ENCODE measurements at regions not wholly inside any gene's neighbourhood (a gene's known extent, or its start where the extent isn't known, plus 50 kb on each side); places are given as distances from the start of the nearest gene placed in this dataset.

DNA sequence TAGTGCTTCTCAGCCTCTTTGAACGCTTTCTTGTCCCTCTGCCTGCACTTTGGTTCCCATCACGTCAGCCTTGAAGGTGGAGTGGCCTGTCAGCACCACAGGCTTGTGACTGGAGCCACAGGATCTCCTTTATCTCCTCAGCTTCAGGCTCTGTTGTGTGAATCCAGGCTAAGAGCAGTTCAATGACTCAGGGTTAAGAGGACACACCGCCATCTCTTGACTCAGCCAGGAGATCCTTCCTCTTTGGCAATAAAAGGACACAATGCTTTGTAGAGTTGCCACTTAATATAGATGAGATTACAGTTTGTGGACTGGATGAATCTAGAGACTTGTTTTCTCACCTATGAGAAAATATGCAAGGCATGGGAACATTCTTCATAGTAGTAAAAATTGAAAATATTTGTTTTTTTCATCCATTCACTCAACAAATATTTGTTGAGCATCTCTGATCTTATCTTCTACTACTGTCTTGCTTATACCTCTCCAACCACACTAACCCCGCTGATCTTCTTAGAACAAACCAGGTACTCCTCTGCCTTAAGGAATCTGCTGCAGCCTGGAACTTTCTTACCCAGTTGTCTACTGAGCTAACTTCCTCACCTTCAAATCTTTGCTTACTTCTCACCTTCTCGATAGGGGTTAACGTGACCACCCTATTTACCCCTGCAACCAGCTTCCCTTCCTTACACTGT lies 62.3 kb downstream of the UCHL1 start:
- DNase-seq (ENCODE audit: low read depth in 4 of 4, low spot score in 3 of 4), result no peak

DNA sequence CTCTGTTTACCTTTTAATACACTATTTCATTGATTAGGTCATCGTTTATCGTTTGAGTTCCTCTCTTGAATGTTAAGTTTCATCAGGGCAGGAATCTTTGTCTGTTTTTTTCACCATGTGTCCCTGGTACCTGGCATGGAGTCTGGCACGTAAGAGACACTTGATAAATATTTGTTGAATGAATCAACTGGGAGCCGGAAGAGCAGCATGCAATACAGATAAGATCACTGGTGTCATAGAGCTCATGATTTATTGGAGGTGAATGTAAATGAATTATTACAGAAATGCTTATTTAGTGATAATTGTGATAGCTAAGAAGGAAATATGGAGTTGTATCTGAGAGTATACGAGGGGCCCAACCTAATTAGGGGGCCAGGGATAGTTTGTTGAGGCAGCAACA lies 62.8 kb downstream of the UCHL1 start:
- no peak for DNase-seq (ENCODE audit: low read depth in 4 of 4, low spot score in 3 of 4)

DNA sequence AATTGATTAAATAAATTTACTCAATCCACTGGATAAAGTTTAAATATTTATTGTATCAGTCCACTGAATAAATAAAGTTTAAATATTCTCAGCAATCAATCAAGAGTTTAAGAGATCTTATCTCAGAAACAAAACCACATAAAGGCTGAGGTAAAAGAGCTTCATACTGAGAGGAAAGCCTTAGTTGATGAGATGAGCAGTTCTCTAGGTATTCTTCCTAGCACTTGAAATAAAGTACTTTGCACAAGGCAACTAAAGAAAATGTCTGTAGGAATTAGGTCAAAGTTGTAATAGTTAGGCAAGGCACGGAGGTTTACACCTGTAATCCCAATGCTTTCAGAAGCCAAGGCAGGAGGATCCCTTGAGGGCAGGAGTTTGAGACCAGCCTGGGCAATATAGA lies 63.5 kb downstream of the UCHL1 start:
- no peak for DNase-seq (ENCODE audit: low read depth in 4 of 4, low spot score in 3 of 4)

DNA sequence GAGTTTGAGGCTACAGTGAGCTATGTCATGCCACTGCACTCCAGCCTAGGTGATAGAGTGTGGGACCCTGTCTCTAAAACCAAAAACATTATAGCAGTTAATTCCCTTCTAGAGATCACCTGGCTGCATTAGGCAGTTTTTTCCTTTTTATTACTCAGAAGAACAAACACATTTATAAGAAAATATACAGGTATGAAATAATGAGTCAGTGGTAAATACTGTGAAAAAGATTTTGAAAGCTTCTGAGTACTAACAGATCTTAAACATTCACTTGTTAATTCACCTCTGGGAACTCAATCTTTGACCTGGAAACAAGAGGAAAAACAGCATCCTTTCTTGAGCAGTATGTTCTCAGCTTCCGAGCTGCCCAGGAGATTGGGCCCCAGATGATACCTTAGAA lies 64.1 kb downstream of the UCHL1 start:
- DNase-seq (ENCODE audit: low read depth in 4 of 4, low spot score in 3 of 4), result no peak

DNA sequence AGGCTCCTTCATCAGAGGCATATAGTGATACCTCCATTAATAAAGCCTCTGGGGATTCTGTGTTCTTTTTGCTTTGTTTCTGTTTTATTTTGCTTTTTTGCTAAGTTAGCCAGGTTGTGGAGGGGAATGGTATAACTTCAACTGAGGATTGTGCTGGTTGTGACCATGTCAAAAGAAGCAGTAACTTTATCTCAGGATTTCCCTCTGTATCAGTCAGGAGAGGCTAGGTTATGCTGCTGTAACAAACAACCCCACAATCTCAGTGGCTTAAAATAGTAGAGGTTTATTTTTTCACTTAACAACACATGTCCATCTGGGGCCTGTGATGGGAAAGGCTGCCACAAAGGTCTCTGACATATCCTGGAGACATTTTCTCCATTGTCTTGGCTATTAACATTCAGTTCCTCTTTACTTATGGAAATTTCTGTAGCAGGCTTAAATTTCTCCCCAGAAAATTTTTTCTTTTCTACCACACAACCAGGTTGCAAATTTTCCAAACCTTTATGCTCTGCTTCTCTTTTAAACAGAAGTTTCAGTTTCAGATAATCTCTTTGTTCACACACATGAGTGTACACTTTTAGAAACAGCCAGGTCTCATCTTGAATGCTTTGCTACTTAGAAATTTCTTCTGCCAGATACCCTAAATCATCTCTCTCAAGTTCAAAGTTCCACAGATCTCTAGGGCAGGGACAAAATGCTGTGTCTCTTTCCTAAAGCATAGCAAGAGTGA lies 64.7 kb downstream of the UCHL1 start:
- no peak for DNase-seq (ENCODE audit: low read depth in 4 of 4, low spot score in 3 of 4)

DNA sequence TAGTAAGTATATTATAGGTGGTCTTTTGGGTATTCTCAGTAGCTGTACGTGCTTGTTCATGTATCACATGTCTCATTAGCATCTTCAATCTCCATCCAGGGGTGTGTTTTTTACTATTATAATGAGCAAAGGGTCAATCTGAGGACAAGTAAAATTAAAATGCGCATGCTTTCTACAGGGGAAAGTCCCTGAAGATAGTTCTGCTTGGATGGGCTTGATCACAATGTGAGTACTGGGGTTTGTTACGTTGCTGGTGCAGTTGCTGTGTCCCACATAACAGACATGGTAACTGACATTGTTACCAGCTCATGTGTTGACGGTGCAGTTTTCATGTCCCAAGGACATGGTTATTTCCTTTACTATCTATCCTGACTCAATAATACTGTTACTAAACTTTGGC lies 65.9 kb downstream of the UCHL1 start:
- DNase-seq (ENCODE audit: low read depth in 4 of 4, low spot score in 3 of 4), result no peak

DNA sequence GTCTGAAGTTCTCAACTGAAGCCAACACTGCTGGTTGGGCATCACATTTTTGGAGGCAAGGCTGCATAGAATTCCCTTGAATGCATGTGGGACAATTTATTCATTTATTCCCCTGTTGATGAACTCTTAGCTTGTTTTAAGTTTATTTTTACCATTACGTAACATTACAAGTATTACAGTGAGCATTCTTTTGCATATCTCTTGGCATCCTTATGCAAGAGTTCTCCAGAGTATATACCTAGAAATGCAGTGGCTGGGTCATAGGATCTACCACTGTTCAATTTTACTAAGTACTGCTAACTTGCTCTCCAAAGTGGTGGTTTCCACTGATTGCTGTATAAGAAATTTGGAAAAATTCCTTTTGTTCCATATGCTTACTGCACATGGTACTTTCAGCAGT lies 66.5 kb downstream of the UCHL1 start:
- DNase-seq (ENCODE audit: low read depth in 4 of 4, low spot score in 3 of 4), result no peak

DNA sequence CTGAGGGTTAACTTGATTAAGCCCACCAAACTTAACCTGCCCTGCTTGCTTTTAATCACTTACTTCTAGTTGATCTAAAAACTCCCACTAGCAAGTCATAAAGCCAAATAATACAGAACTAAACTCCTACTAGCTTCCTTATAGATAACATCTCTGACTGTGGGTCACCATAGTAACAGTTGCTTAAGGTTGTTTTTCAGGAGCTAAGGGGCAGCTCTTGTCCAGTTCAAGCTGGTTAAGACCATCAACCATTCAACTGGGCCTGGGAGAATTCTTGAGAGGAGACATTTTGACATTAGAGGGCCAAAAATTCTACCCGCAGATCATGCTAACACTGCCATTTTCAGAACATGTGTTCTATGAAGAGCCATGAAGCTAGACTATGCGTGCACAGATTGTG lies 67.0 kb downstream of the UCHL1 start:
- DNase-seq (ENCODE audit: low read depth in 4 of 4, low spot score in 3 of 4), result peak in 1 of 4 donors; percentile 18

DNA sequence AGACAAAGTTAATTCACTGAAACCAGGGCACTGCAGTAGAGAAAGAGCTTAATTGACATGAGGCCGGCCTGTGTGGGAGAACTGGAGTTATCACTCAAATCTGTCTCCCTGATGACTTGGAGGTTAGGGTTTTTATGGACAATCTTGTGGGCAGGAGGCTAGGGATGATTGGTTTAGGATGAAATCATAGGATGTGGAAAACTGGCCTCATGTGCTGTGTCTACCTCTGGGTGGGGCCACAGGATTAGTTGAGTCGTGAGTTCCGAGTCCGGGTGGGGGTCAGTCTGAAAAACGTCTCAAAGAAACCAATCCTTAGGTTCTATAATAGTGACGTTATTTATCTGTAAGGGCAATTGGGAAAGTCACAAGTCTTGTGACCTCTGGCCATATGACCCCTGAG lies 68.1 kb downstream of the UCHL1 start:
- no peak for DNase-seq (ENCODE audit: low read depth in 4 of 4, low spot score in 3 of 4)

DNA sequence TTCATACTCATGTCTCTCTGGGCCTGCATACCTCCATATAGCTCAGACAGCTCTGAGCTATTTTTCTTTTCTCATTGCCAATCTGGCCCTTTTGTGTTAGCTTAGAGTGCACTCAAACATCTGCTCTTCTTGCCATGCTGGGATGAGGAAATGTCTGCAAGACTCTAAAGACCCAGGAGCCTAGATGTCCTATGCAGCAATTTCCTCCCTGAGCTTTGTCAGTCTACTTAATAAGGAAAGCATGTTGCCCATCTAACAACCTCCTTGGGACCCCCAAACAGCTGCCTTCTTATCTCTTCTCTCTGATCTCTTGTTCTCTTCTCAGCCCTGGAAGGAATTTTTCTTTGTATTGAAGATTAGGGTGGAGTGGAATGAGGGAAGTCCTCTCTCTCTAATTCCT lies 69.2 kb downstream of the UCHL1 start:
- no peak for DNase-seq (ENCODE audit: low read depth in 4 of 4, low spot score in 3 of 4)

DNA sequence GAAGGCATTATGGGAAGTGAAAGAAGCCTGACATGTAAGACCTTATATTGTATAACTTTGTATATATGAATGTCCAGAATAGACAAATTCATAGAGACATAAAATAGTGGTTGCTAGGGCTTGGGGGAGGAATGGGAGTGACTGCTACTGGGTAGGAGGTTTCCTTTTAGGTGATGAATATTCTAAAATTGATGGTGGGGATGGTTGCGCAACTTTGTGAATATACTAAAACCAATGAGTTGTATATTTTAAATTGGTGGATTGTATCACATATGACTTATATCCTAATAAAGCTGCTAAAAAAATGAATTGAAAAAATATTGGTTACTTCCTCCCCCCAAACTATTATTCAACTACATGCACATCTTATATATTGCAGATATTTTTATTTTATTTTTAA lies 70.0 kb downstream of the UCHL1 start:
- no peak for DNase-seq (ENCODE audit: low read depth in 4 of 4, low spot score in 3 of 4)

DNA sequence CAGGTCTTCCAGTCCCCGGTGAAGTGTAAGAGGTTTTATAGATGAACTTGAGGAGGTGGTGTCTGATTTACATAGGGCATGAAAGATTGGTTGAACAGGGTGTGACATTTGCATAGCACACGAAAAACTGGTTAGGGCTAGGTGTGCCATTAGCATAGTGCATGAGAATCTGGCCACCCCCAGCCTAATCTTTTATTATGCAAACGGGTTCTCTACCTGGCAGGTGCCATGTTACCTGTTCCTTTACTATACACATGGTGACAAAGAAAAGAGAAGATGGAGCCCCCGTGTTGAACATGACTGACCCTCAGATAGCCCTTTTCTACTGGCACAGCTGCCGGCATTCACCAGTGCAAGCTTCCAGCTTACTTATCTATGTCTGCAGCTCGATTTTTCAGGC lies 71.0 kb downstream of the UCHL1 start:
- DNase-seq (ENCODE audit: low read depth in 4 of 4, low spot score in 3 of 4), result no peak

DNA sequence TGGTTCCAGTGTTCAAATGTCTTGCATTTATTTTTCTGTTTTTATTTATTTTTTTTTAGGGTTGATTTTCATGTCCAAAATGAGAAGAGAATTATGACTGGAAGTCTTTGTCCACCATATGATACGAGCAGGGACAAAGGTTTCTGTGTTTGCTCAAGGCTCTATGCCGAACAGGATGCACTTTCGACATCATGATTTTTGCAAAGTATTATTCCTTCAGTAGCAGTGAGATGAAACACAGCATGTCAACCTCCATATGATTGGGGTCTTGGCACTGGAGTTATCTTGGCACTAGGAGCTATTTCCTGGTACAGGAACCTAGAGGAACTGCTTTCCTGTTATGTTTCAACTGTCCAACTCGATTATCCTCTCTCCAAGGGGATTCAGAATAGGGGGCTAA lies 72.6 kb downstream of the UCHL1 start:
- DNase-seq (ENCODE audit: low read depth in 4 of 4, low spot score in 3 of 4), result no peak

DNA sequence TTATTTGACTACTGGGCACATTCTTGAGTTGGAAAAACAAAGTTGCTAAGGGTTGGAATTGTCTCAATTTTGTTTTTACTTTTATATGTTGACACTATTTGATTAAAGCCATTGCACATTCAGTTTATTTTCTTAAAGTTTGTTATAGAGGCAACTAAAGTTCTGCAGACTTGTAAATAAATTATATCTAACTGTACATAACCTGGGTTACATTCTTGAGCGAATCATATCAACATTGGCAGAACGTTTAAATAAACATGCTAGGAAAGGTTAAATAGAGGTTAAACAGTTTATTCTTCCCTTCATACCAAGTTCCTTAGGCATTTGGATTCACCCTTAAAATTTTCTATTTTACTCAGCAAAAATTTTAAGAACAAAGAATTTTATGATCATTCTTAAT lies 74.5 kb downstream of the UCHL1 start:
- DNase-seq (ENCODE audit: low read depth in 4 of 4, low spot score in 3 of 4), result no peak

DNA sequence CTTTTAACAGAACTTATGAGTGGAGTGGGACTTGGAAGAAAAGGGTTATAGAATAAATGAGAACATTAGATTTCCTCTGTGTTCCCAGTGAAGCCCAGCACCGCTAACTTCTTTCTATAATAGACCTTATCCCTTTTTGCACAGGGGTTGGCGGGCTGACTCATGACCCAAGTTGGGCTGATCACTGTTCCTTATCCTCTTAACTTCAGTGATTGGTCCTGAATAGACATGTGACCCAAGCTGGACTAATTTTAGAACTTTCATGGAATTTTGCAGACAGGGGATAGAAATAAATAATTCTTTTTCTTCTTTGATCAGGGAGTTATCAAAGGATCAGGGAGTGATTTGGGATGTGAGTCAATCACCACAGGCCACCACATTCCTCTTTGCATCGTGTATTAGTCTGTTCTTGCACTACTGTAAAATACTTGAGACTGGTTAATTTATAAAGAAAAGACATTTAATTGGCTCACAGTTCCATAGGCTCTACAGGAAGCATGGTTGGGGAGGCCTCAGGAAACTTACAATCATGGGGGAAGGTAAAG lies 75.9 kb downstream of the UCHL1 start:
- DNase-seq (ENCODE audit: low read depth in 4 of 4, low spot score in 3 of 4), result no peak

DNA sequence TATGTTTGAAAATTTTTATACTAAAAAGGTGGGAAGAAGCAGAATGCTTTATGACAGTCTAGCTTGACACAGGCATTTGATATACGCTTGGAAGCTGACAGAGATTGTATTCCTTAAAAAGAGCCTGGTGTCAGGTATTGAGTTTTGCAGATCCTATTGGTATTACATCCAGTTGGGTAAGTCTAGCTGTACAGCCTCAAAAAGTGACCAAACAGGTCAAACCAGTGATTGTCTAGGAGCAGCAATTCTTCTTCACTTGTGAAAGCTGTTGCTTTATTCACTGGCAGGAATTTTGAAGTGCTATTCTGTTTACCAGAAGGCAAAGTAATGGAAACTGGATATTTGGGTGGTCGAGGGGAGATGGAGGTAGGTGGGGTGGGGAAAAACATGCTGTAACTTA lies 77.5 kb downstream of the UCHL1 start:
- DNase-seq (ENCODE audit: low read depth in 4 of 4, low spot score in 3 of 4), result peak in 2 of 4 donors; percentile 28 to 33

DNA sequence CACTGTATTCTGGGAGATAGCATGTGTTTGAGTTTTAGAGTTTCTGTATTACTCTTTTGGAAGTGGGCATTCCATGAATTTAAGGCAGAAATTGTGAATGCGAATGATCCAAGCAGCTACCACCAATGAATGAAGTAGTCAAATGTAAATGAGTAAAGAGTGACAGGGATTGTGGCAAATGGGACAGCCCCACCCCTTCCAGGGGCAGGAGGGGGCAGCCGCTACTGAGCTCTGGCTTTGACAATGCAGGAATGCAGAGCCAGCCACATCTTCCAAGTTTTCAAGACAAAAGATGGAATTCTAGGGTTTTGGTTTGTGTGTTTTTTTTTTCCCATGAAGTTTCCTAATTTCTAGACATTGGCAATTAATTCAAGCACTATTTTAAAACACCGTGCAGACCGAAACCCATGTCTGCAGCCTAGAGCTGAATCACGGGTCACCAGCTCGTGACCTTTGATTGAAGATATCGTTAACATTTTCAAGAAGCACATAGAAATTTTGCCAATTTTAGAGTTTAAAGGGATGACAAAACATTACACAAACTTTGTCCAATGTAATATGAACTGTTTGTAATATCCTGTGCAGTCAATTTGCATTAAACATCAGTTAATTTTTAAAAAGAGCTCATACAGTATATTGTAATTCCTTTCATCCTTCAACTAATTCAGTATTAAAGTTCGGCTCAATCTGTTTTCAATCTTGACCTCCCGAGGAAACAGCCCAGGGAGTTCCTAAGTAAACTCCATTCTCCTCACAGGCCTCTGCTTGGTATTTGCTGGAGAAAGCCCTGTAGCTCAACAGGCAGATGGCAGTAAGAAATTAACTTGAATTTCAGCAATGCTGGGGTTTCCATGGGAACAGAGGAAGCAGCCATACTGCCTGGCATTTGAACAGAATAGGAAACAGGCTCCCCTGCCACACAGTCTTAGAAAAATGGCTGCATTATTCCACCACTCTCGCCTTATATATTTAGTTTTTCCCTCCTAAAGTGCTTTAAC lies 83.4 kb downstream of the UCHL1 start:
- DNase-seq (ENCODE audit: low read depth in 4 of 4, low spot score in 3 of 4), result peak in 2 of 4 donors; percentile 45 to 58

DNA sequence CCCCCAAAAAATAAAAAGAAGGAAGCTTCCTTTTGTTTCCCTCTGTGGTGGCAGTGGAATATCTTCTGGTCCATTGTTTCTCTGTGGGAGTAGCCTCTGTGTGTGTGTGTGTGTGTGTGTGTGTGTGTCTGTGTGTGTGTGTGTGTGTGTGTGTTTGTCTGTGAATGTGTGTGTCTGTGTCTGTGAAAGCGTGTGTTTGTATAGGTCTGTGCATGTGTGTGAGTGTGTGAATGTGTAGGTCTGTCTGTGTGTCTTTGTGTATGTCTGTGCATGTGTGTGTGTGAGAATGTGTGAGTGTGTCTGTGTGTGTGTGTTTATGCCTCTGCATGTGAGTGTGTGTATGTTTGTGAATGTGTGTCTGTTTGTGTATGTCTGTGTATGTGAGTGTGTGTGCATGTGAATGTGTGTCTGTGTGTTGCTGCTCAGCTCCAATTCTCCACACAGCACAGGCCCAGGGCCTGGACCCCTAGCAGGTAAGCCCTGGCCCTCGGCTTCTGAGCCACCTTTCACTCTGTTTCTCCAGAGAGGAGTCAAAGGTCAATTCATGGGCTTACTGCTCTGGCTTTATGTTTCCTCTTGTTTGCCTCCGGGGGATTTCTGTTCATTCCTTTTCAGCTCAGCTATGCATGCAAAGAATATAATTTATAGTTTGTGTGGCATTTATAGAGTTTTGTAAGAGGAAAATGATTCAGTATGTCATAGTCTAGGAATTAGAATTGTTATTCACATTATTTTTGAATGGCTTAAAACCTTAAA lies 89.8 kb downstream of the UCHL1 start:
- no peak for DNase-seq (ENCODE audit: low read depth in 4 of 4, low spot score in 3 of 4)

DNA sequence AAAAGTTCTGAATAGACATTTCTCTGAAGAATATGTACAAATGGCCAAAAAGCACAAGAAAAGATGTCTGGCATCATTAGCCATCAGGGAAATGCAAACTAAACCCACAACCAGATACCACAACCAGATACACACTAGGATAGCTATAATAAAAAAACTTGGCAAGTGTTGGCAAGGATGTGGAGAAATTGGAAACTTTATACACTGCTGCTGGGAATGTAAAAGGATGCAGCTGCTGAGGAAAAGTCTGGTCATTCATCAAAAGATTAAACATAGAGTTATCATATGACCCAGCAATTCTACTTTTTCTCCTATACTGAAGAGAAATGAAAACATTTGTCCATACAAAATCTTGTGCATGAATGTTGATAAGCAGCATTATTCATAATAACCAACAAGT lies 92.3 kb downstream of the UCHL1 start:
- DNase-seq (ENCODE audit: low read depth in 4 of 4, low spot score in 3 of 4), result no peak

All from right renal pelvis (tissue), 4 donors.